Mucosa of descending colon (tissue), 3 donors: ENCODE measurements at regions not wholly inside any gene's neighbourhood (a gene's known extent, or its start where the extent isn't known, plus 50 kb on each side); places are given as distances from the start of the nearest gene placed in this dataset.
A peak's percentile ranks its signal among the peaks of the same experiment; 100 is the strongest.
"Not testable (repeated sequence)": the region's sequence is repeated elsewhere in the genome, so short reads cannot be mapped to it uniquely, and the experiment has no call there.

ENCODE experiments used
- ATAC-seq: fragments of 200-7000 bp; cut with Tn5 transposase; one replicate; pipeline ENCODE4 v1.9.1; 2020; ENCODE audit warnings: mild to moderate bottlenecking, moderate library complexity
- DNase-seq, 3 donors: peaks; one replicate each; pipeline ENCODE4 v3.0.0-alpha.2; 2020
- H3K36me3 ChIP-seq: fragments of 200-600 bp; one replicate; pipeline ENCODE4 v1.8.0; 2021; ENCODE audit warnings: low read depth, mild to moderate bottlenecking
- H3K4me1 ChIP-seq: fragments of 200-600 bp; one replicate; pipeline ENCODE4 v1.8.0; 2021; ENCODE audit warnings: low read depth, mild to moderate bottlenecking
- H3K4me3 ChIP-seq: fragments of 200-600 bp; one replicate; pipeline ENCODE4 v1.8.0; 2021; ENCODE audit warnings: mild to moderate bottlenecking
- H3K9me3 ChIP-seq: fragments of 200-600 bp; one replicate; pipeline ENCODE4 v1.8.0; 2021; ENCODE audit warnings: mild to moderate bottlenecking
- CTCF ChIP-seq: fragments of 200-600 bp; IDR thresholded peaks from one replicate; pipeline ENCODE4 v1.8.0; 2022; ENCODE audit warnings: antibody characterized with exemption, mild to moderate bottlenecking
- intact Hi-C, 2 donors: fragments of 100-400 bp; cut with DNase I in 1 of 2; cut with micrococcal nuclease in 1 of 2; formaldehyde crosslinking; loops; one replicate each; pipeline versions ENCODE4 v1.11.0 to v1.11.1; 2022; cut with DNase I, micrococcal nuclease
- donor health status: DM: no; HTN: no; CAD: no; lungs with moderate emphysema.
- donor health status: DM: no; HTN: no; CAD: no.
- donor health status: DM: no; HTN: yes; CAD: no.

GRCh38 chr17:5929721-5930120 lies 140.5 kb upstream of the WSCD1 start:
- ATAC-seq (no peak), DNase-seq (no peak)
- Histone ChIP-seq H3K9me3 (no peaks in the 10 kb centered on the region), H3K4me3 (no peak overlapping the region), H3K4me1 (no peaks in the 10 kb centered on the region), H3K36me3 (no peaks in the 10 kb centered on the region)
- intact Hi-C loops: no loop called here
- TF ChIP-seq CTCF: no peak

GRCh38 chr17:5930555-5930954 lies 139.6 kb upstream of the WSCD1 start:
- H3K4me1 ChIP-seq, H3K36me3 ChIP-seq, ATAC-seq, H3K4me3 ChIP-seq, H3K9me3 ChIP-seq, DNase-seq, intact Hi-C loops: not testable (repeated sequence)

- DNase-seq (peak in 2 of 3 donors; percentile 29 to 45), ATAC-seq (peak; percentile 65)
- Histone ChIP-seq H3K4me1 (no peaks in the 10 kb centered on the region), H3K9me3 (no peaks in the 10 kb centered on the region), H3K4me3 (no peak overlapping the region), H3K36me3 (no peaks in the 10 kb centered on the region)
- intact Hi-C loops: no loop called here
- no peak for TF ChIP-seq CTCF
These were observed 138.6 kb upstream of the WSCD1 start for GRCh38 chr17:5931616-5932015.

GRCh38 chr17:5933430-5933829 lies 136.7 kb upstream of the WSCD1 start:
- no peak for DNase-seq
- ATAC-seq: no peak
- intact Hi-C loops: no loop called here
- no peaks in the 10 kb centered on the region for H3K36me3 ChIP-seq
- no peak overlapping the region for H3K4me3 ChIP-seq
- no peaks in the 10 kb centered on the region for H3K9me3 ChIP-seq
- no peak for TF ChIP-seq CTCF
- no peaks in the 10 kb centered on the region for H3K4me1 ChIP-seq

GRCh38 chr17:5941258-5941657 lies 128.9 kb upstream of the WSCD1 start:
- DNase-seq (no peak), ATAC-seq (no peak)
- Histone ChIP-seq H3K9me3 (no peaks in the 10 kb centered on the region), H3K4me1 (no peaks in the 10 kb centered on the region), H3K4me3 (no peak overlapping the region), H3K36me3 (no peaks in the 10 kb centered on the region)
- no peak for TF ChIP-seq CTCF
- intact Hi-C loops: no loop called here

GRCh38 chr17:5942687-5943086 lies 127.5 kb upstream of the WSCD1 start:
- Histone ChIP-seq H3K4me1 (no peaks in the 10 kb centered on the region), H3K36me3 (no peaks in the 10 kb centered on the region), H3K9me3 (no peaks in the 10 kb centered on the region), H3K4me3 (no peak overlapping the region)
- DNase-seq: no peak
- TF ChIP-seq CTCF: no peak
- ATAC-seq: no peak
- intact Hi-C loops: no loop called here
